Central memory CD4-positive, alpha-beta T cell (primary cell): ENCODE measurements at regions not wholly inside any gene's neighbourhood (a gene's known extent, or its start where the extent isn't known, plus 50 kb on each side); places are given as distances from the start of the nearest gene placed in this dataset.
"Not testable (repeated sequence)": the region's sequence is repeated elsewhere in the genome, so short reads cannot be mapped to it uniquely, and the experiment has no call there.

Experiments
- DNase-seq: peaks from one replicate; pipeline ENCODE4 v3.0.0; 2022

GRCh38 chr6:103722683-103723082 is 1137.0 kb downstream of the HACE1 start:
- no peak for DNase-seq

GRCh38 chr6:103721923-103722322 is 1137.8 kb downstream of the HACE1 start:
- no peak for DNase-seq

- no peak for DNase-seq
These were observed 1139.3 kb downstream of the HACE1 start for GRCh38 chr6:103720393-103720792.

GRCh38 chr6:103719545-103719944 is 1140.2 kb downstream of the HACE1 start:
- DNase-seq = no peak

- no peak for DNase-seq
These were observed 1144.5 kb downstream of the HACE1 start for GRCh38 chr6:103715269-103715668.

- DNase-seq = not testable (repeated sequence)
These were observed 1150.5 kb downstream of the HACE1 start for GRCh38 chr6:103709236-103709635.

GRCh38 chr6:103707596-103708325 is 1152.0 kb downstream of the HACE1 start:
- no peak for DNase-seq

GRCh38 chr6:103699769-103700168 is 1160.0 kb downstream of the HACE1 start:
- DNase-seq = no peak

GRCh38 chr6:103687430-103687829 is 1172.3 kb downstream of the HACE1 start:
- DNase-seq = no peak

- no peak for DNase-seq
These were observed 1179.6 kb downstream of the HACE1 start for GRCh38 chr6:103680116-103680515.

GRCh38 chr6:103677290-103677689 is 1182.4 kb downstream of the HACE1 start:
- DNase-seq = no peak

GRCh38 chr6:103675807-103676406 is 1183.8 kb downstream of the HACE1 start:
- no peak for DNase-seq

GRCh38 chr6:103674790-103675189 is 1184.9 kb downstream of the HACE1 start:
- no peak for DNase-seq

- no peak for DNase-seq
These were observed 1187.5 kb downstream of the HACE1 start for GRCh38 chr6:103672169-103672568.

- no peak for DNase-seq
These were observed 1230.1 kb downstream of the HACE1 start for GRCh38 chr6:103629613-103630012.

GRCh38 chr6:103617642-103618041 is 1242.1 kb downstream of the HACE1 start:
- no peak for DNase-seq

- no peak for DNase-seq
These were observed 1272.0 kb downstream of the HACE1 start for GRCh38 chr6:103587722-103588121.

GRCh38 chr6:103578115-103578514 is 1281.6 kb downstream of the HACE1 start:
- no peak for DNase-seq

GRCh38 chr6:103570431-103570830 is 1289.3 kb downstream of the HACE1 start:
- no peak for DNase-seq

GRCh38 chr6:103554911-103555310 is 1304.8 kb downstream of the HACE1 start:
- no peak for DNase-seq

- DNase-seq = no peak
These were observed 1321.3 kb downstream of the HACE1 start for GRCh38 chr6:103538381-103538780.

- no peak for DNase-seq
These were observed 1324.9 kb downstream of the HACE1 start for GRCh38 chr6:103534814-103535213.

GRCh38 chr6:103534095-103534494 is 1325.6 kb downstream of the HACE1 start:
- DNase-seq = no peak

- no peak for DNase-seq
These were observed 1337.7 kb downstream of the HACE1 start for GRCh38 chr6:103522045-103522444.

GRCh38 chr6:103516336-103516735 is 1343.4 kb downstream of the HACE1 start:
- DNase-seq = no peak
